AG09309 (cell line): ENCODE measurements at regions not wholly inside any gene's neighbourhood (a gene's known extent, or its start where the extent isn't known, plus 50 kb on each side); places are given as distances from the start of the nearest gene placed in this dataset.

ENCODE experiments used
- DNase-seq: peaks from one replicate; pipeline ENCODE4 v3.0.0-alpha.2; 2010; ENCODE audit warnings: low read depth
- H3K4me3 ChIP-seq: 2 replicates; pipeline ENCODE4 v1.5.1; 2011; ENCODE audit warnings: mild to moderate bottlenecking, low read depth, low read length, moderate library complexity; ENCODE audit not compliant: control insufficient read depth
- TF ChIP-seq, protein P1 (sequence below): IDR thresholded peaks from 2 replicates; pipeline ENCODE4 v1.5.1; 2011; ENCODE audit warnings: mild to moderate bottlenecking, low read depth, low read length, inconsistent platforms; ENCODE audit not compliant: insufficient read depth, control insufficient read depth; ENCODE audit errors: missing control alignments

DNA sequence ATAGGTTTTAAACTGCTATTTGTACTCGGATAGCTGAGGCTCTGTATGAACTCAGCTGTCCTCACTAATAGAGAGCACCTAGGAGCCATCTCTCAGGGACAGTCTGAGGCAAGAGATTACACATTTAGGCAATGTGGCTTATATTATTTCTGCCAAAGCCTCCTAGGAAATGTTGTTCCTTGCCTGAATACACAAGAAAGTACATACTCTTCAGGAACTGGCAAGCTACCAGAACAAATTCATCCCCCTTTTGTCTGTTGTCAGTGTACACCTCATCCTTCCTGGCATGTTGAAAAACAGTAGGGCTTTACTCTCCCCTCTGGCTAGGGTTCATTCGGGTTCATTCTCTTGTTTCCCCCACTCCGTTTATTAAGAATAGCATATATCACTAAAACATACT lies 615.9 kb upstream of the FAT3 start:
- TF ChIP-seq, protein P1, sequence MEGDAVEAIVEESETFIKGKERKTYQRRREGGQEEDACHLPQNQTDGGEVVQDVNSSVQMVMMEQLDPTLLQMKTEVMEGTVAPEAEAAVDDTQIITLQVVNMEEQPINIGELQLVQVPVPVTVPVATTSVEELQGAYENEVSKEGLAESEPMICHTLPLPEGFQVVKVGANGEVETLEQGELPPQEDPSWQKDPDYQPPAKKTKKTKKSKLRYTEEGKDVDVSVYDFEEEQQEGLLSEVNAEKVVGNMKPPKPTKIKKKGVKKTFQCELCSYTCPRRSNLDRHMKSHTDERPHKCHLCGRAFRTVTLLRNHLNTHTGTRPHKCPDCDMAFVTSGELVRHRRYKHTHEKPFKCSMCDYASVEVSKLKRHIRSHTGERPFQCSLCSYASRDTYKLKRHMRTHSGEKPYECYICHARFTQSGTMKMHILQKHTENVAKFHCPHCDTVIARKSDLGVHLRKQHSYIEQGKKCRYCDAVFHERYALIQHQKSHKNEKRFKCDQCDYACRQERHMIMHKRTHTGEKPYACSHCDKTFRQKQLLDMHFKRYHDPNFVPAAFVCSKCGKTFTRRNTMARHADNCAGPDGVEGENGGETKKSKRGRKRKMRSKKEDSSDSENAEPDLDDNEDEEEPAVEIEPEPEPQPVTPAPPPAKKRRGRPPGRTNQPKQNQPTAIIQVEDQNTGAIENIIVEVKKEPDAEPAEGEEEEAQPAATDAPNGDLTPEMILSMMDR = no peak
- no peak overlapping the region for H3K4me3 ChIP-seq
- no peak for DNase-seq

DNA sequence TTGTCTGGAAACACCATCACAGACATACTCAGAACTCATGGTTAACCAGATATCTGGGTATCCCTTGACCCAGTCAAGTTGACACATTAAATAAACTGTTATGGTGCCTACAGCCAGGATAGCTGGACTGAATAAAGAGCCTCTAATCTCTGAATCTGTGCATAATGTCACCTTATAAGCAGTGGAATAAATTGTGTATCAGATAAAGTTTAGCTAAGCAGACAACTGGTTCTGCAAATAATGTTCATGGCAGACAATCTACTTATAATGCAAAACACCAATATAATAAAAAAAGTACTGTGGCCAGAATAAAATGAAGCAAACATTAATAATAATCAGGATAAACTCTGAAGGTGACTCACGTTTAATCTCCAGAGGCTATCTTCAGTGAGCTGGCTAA lies 628.5 kb upstream of the FAT3 start:
- TF ChIP-seq, protein P1 = no peak

DNA sequence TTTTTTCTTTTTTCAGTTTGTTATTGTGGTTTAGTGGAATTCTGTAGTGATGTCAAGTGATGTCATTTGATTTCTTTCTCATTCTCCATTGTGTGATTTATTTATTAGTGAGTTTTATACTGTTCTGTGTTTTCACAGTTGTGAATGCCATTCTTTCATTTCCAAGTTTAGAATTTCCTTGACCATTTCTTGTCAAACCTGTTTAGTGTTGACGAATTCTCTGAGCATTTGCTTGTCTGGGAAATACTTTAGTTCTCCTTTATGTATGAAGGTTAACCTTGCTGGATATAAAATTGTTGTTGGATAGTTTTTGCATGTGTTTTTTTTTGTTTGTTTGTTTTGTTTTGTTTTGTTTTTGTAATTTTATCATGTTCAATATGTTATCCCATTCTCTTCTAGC lies 633.6 kb upstream of the FAT3 start:
- no peak for DNase-seq
- TF ChIP-seq, protein P1 = no peak

More for the DNA sequence above, 628.5 kb upstream of the FAT3 start:
- H3K4me3 ChIP-seq = no peak overlapping the region
- no peak for DNase-seq

DNA sequence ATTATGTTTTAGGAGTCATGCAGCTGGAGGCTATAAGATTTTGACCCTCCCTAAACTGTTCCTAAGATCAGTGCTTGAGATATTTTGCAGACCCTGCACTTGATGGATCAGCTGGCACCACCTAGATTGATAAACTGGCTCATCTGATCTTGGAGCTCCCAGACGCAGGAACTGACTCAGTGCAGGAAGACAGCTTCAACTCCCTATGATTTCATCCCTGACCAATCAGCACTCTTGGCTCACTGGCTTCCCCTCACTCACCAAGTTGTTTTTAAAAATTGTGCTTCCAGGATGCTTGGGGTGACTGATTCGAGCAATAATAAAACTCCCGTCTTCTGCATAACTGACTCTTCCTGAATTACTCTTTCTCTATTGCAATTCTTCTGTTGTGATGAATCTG lies 637.5 kb upstream of the FAT3 start:
- H3K4me3 ChIP-seq = no peak overlapping the region
- no peak for DNase-seq
- TF ChIP-seq, protein P1 = no peak

More for the DNA sequence above, 633.6 kb upstream of the FAT3 start:
- H3K4me3 ChIP-seq = no peak overlapping the region

DNA sequence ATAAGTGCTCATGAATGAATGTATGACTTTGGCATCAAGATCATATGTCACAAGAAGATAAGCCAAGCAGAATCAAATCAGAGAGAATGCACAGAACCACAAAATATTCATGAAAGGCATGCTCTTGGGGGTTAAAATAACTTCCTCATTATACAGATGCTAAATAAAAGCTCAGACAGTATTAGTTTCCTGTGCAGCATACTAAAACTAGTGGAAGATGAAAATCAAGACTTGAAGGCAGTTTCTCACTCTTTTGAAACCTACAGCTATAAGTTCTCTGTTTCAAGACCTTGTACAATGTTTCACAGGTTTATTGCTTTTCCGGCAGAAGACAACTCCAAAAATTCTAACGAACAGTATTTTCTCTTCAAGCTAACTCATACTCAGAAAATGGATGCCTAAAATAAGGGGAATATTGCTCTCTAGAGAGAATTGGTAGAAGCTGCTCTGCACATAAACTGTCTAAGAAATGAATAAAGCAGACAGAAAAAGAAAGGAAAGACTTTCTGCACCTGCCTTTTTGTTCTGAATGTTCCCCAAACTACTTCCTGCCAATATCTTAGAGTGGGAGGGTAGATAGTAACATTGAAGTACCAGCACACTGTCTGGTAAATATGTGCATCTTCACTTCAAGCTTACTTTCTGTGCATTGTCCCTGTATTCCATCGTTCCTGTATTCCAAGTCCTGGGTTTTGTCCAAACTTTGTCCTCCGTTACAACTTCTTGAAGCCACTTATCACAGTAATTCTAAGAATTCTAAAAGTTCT lies 639.4 kb upstream of the FAT3 start:
- DNase-seq = no peak
- TF ChIP-seq, protein P1 = no peak
- H3K4me3 ChIP-seq = no peak overlapping the region

DNA sequence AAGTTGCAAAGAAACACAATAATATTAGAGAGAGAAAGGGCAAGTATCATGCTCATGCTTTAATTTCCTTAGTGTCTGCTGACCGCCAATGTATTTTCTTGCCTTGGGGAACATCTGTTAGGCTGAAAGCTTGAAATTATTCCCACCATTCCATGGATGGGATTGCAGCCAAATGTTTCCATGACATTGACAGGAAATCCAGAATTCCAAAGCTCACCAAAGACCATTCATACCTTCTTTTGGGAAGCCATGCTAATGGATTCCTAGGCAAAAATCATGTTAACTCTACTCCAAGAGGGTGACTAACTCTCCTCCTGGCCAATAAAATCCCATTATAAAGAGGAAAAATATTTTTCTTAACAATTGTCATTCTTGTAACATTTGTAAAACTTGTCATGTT lies 661.4 kb upstream of the FAT3 start:
- no peak for DNase-seq
- H3K4me3 ChIP-seq = no peak overlapping the region
- TF ChIP-seq, protein P1 = no peak

DNA sequence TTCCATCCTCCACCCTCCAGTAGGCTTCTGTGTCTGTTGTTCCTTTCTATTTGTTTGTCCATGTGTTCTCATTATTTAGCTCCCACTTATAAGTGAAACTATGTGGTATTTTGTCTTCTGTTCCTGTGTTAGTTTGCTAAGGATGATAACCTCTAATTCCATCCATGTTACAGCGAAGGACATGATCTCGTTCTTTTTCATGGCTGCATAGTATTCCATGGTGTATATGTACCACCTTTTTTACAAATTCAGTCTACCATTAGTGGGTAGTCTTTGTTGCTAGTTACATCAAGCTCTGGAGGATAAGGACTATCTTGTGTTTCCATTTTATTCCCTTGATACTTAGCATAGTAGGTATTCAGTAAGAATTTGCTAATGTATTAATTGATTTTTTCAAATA lies 664.2 kb upstream of the FAT3 start:
- TF ChIP-seq, protein P1 = no peak
- no peak overlapping the region for H3K4me3 ChIP-seq
- DNase-seq = no peak
